Hippocampal formation (tissue), 2 donors: ENCODE measurements at regions not wholly inside any gene's neighbourhood (a gene's known extent, or its start where the extent isn't known, plus 50 kb on each side); places are given as distances from the start of the nearest gene placed in this dataset.
"Not testable (repeated sequence)": the region's sequence is repeated elsewhere in the genome, so short reads cannot be mapped to it uniquely, and the experiment has no call there.

ENCODE experiments used
- DNase-seq, 2 donors: peaks; one replicate each; lab custom pipeline; 2025; lab: John Stamatoyannopoulos, UW

DNA sequence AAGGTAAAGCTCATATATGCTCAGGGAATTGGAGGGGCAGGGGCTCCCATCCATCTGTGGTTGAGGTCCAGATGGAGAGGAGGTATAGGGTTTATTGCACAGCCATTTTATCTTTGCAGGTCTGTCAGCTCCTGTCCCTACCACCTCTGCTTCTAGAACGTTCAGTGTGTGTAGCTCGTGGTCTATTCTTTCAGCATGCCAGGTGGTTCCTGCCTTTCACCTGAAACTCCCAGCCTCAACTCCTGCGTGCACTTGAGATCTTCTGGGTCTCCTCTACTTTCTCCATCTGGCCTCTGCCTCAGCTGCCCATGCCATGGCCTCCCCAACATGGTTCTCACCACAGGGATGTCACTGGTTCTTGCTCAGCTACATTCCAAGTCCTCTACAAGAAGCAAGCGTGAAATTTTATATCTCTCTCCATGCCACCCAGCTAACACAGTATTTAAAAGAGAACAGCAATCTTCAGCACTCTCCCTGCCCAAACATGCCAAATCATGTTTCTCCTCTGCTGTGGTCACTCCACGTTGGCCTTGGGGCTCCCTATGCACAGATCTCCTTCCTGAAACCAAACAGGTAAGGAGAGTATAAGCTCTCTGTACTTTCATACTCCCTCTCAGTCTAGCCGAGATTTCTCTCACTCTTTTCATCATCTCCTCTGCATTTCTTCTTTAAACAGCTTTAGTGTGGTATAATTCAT is 157.8 kb upstream of the TRPC6 start:
- DNase-seq: no peak

DNA sequence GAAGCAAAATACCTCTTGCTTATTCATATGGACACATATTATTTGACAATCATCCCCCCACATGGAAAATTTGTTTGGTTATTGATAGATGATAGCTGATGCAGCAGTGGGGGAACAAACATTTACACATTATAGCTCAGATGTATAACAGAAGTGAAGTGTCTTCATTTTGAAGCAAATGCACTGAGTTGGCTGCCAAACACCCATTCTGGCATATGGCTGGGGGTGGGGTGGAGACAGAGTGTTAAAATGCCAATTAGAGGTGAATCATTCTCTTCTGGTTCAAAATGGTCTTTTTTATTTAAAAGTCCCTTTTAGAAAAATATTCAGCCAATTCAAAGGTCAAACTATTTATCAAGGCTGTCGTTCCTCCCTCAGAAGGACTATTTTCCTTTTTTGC is 157.3 kb upstream of the TRPC6 start:
- peak in 1 of 2 donors; percentile 31 for DNase-seq

DNA sequence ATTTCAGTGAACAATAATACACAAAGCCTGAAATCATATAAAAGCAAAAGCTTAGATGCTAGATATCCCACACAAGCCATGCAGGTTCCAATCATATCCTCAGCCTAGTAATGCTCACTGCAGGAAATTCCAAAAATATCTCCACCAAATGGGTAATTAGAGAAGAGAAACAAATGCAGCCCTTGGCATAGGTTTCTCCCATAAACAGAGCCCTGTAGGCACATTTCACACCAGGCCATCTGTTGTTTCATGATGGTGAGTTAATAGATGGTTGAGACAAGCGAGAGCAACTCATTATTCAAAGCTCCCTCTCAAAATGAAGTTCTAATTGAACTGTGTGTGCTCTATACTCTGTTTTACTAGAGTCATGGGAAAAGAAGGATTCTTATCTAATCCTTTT is 154.6 kb upstream of the TRPC6 start:
- DNase-seq: no peak

DNA sequence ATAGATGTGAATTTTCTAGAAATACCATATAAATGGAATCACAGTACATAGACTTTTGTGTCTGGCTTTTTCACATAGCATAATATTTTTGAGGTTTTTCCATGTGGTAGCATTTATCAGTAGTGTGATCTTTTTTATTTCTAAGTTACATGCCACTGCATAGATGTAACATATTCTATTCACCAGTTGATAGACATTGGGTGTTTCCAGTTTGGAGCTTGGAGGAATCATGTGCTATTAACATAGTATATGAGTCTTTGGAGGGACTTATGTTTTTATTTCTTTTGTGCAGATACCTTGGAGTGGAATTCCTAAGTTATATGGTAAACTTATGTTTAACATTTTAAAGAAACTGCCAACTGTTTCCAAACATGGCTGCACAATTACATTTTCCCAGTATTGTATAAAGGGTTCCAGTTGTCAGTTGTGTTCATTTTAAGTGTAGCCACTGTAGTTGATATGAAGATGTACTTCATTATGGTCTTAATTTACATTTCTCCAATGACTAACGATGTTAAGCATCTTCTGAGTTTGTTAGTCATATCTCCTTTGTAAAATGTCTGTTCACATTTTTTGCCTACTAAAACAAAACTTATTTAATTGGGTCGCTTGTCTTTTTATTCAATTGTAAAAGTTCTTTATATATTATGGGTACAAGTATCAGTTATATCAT is 145.7 kb upstream of the TRPC6 start:
- DNase-seq: no peak

DNA sequence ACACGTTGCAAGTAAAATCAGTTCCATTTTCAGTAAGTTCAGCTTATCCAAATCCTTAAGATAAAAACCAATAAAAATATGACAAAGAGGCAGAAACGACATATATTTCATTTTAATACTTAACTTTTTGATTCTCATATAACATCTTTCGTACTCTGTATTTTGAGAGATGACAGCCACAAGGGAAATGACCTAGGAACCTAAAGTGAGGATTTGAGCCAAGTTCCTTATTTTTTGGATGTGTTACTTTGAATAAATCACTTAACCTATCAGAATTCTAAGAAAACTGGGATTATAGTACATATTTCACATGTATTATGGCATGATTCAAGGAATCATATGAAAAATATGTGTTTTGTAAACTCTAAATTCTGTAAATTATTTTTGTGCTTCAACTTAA is 143.6 kb upstream of the TRPC6 start:
- no peak for DNase-seq

DNA sequence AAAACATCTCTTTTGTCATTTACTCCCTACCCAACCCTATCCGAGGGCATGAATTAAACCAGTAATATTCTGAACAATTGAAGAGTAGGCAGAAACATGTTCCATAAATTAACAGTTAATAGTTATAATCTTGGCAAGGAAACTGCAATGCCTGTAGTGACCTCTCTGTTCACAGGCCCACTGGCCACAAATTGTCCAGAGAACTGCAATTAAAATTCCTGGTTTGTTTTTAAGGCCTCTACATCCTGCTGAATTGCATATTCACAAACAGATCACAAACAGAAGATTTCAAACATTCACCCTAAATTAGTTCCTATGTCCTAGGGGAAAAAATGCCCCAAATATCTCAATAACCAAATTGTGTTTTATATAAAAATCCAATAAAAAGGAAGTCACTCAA is 143.2 kb upstream of the TRPC6 start:
- no peak for DNase-seq

DNA sequence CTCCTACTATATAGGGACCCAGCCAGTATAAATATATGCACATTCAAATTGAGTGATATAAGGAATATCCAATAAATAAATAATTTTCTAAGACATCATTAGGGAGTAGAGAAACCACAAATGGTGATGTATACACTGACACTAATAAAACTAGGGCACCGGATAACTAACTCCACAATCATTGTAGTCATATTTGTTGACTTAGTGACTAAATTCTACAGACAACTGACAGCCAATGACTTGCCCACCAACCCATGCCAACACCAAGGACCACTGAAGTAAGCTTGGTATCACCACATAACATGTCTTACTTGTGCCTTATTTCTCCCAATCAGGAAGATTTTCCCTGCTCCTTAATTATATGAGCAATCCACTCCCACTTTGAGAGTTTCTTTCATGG is 139.6 kb upstream of the TRPC6 start:
- DNase-seq: no peak

DNA sequence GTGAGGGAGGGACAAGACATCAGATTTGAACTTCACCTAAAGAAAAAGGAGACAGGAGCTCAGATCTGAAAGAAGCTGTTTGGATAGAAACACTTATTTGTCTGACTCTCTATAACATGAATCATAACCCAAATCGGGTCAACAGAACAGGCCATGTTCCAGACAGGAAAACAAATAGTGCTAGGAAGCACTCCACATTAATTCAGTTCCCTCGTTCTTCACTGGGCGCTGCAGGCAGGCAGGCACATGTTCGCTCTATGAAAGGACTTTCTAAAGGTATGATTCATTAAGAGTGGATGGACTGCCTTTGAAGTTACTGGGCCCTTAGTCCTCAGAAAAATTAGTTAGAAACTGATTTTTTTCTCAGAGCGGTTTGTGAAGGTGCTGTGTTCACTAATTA is 137.5 kb upstream of the TRPC6 start:
- DNase-seq: no peak

DNA sequence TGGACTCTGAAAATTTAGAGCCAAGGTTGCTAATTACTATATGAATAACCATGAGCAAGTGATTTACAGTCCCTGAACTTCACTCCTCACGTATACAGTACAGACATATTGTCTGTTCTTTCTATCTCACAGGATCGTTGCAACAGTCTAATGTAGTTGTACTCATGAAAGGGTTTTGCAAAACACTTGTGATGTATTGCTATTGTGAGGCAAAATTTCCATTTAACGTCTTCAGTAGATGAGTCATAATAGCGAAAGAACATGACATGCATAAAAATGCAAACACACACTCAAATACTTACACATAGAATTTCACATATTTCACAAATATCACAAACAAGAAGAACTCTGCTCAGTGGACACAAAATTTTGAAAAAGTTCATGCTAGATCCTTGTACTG is 134.6 kb upstream of the TRPC6 start:
- no peak for DNase-seq

DNA sequence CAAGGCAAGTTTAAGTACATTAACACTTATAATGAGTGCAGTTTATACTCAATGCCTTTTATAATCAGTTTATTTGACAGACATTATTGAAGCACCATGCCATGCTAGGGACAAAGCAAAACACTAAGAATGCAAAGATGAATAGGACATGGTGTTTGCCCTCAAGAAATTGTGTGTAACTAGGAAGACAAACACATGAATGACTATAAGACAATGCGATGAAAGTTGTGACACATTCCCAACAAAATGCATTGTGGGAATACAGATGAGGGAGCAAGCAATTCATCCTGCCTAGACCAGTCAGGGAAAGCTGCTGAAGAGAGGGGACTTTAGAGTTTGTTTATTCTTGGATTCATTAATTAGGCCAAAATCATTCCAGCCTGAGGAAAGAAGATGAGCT is 133.8 kb upstream of the TRPC6 start:
- DNase-seq: no peak

DNA sequence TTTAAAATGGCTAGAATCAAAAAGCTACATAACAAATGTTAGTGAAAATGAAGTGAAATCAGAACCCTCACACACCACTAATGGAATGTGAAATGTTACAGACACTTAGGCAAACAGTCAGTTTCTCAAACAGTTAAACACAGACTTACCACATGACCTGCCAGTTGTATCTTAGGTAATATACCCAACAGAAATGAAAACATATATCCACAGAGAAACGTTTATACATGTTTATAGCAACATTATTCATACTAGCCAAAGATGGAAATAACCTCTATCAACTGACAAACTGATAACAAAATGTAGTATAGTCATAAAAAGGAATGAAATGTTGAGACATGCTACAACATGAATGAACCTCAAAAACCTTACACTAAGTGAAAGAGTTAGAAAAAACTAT is 131.5 kb upstream of the TRPC6 start:
- no peak for DNase-seq

DNA sequence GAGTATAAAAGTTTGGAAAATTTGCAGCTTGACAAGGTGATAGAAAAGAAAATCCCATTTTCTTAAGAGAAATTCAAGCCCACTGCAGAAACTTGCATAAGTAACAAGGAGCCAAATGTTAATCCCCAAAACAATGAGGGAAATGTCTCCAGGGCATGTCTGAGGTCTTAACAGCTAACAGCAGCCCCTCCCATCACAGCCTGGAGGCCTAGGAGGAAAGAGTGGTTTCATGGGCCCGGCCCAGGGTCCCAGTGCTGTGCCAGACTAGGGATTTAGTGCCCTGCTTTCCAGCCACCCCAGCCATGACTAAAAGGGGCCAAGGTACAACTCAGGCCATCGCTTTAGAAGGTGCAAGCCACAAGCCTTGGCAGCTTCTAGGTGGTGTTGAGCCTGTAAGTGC is 123.7 kb upstream of the TRPC6 start:
- no peak for DNase-seq

DNA sequence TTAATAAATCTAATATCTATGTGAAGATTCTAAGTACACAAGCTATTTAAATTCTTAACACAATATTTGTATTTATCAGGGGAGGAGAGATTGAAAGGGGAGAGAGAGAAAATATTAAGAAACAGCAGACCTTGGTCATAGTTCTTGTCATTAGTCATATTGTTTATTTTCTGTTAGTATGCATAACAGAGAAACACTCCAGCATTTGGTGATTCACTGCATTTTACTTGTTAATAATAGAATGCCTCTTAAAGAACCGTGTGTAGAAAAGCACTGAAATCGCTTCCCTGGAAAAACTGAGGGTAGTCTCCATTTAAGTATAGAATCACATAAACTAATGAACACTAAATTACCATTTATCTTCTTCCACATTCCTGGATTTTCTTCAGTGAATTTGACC is 122.7 kb upstream of the TRPC6 start:
- DNase-seq: no peak

DNA sequence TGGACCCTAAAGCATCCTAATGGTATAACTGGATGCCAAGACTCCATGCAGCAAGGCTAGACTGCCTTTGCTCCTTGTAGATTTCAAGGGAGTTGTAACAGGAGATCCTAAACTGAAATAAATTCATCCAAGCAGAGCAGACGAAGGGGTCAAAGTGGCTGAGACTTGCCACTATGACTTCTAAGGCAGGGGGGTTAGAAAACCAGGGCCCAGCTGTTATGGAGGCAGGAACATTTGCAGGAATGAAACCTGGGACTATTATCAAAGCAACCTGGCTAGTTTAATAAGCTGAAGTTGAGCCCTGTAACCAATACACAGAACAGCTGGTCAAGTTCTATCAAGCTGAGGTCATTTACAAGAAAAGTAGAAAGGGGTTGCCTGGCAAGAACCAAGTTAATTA is 122.2 kb upstream of the TRPC6 start:
- DNase-seq: no peak

DNA sequence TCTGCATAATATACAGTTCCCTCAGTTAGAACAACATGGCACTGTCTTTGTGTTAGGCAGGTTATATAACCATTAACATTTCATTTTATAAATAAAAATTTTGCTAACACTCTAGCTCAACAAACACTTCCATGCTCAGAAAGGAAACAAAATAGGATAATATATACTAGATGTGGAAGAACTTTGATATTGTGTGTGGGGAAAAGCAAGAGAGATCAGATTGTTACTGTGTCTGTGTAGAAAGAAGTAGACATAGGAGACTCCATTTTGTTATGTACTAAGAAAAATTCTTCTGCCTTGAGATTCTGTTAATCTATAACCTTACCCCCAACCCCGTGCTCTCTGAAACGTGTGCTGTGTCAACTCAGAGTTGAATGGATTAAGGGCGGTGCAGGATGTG is 111.1 kb upstream of the TRPC6 start:
- DNase-seq: not testable (repeated sequence)

DNA sequence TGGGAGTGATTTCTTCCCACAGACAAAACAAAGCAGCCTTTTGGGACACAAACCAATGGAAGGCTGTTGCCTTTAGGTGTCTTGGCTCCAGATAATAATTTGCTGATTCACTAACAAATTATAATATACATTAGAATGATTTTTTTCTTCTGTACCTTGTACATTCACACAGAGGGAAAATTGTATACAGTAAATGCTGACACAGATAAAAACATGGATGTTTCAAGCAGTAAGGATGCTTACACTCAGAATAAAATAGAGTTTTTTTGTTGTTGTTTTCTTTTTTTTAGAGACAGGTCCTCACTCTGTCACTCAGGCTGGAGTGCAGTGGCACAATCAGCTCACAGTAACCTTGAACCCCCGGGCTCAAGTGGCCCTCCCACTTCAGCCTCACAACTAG is 109.2 kb upstream of the TRPC6 start:
- no peak for DNase-seq

DNA sequence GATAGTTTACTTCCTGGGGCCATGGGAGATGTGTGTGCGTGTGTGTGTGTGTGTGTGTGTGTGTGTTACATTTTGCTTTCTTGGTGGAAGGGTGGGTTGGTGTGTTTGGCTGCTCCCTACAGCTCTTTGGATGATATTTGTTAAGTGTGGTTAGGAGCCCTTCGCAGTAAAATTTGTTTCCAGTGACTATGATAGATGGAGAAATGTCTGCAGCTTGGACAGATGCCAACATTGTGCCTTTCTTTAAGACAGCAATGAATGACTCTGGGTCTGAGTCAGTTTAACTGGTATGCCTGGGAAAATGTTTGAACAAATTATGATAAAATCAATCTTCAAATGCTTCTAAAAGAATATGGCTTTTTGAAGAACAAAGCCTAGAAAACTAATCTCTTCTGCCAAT is 102.7 kb upstream of the TRPC6 start:
- no peak for DNase-seq

DNA sequence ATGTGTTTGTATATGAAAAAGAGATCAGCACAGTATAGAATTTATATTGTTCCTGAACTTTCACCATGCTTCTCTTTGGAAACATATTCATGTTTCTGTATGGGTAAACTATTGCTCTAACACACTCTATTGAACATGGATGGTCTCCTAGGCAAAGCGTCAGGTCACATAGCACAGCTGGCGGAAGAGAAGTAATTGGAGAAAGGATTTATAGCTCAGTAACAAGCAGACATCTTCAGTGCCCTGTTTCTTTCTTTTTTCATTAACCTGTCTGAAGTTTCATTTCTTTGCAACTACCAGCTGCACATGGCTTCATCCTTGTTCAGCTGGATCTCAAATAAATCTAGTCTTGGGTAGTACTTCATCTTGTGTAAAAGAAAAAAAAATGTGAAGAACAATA is 84.4 kb upstream of the TRPC6 start:
- DNase-seq: no peak

DNA sequence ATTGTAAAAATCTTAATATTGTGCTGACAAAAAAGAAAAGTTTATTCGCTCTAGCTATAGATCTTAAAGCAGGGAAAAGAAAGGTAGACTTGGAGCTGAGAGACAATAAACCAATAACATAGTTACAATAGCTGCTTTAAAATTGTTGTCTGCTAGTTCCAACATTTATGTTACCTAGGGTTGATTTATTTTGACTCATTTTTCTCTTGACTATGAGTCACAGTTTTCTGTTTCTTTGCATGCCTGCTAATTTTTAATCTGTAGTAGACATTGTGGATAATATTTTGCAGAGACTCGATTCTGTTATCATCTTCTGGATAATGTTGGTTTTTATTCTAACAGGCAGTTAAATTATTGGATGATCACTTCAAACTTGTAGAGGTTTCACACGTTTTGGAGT is 83.1 kb upstream of the TRPC6 start:
- no peak for DNase-seq

DNA sequence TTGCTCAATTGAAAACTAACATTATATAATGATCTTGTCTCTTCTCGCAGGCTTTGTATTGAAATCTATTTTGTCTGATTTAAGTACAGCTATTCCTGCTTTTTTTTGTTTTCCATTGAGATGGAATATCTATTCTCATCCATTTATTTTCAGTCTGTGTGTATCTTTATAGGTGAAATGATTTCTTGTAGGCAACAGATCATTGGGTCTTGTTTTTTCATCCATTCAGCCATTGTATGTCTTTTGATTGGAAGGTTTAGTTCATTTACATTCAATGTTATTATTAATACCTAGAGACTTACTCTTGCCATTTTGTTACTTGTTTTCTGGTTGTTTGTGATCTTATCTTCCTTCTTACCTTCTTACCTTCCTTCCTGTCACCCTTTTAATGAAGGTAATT is 77.8 kb upstream of the TRPC6 start:
- no peak for DNase-seq
